ENCODE measurements at regions not wholly inside any gene's neighbourhood (a gene's known extent, or its start where the extent isn't known, plus 50 kb on each side); places are given as distances from the start of the nearest gene placed in this dataset.

- TF ChIP-seq POLR2A (IDR thresholded peaks at IDR 0.05; ENCODE audit: low read length) (no peak), GATA1 (IDR thresholded peaks at IDR 0.05; ENCODE audit: low read depth, low read length) (no peak)
Observed at GRCh38 chr5:166279828-166280227, 2011.6 kb upstream of the WWC1 start.
